OCI-LY3 (cell line): ENCODE measurements at regions not wholly inside any gene's neighbourhood (a gene's known extent, or its start where the extent isn't known, plus 50 kb on each side); places are given as distances from the start of the nearest gene placed in this dataset.

Source experiments
- H2AFZ ChIP-seq: fragments of 200-600, 300-600 bp; shearing (Covaris generic); 2 replicates; pipeline ENCODE4 v1.6.0; 2014; ENCODE audit warnings: antibody characterized with exemption, low read depth, low read length
- H3K27ac ChIP-seq: fragments of 200-600, 300-600 bp; sonication (generic); 2 replicates; pipeline ENCODE4 v1.5.1; 2014; ENCODE audit warnings: mild to moderate bottlenecking, low read length, moderate library complexity, mixed read lengths
- H3K27me3 ChIP-seq: fragments of 200-600, 300-600 bp; sonication (generic); 2 replicates; pipeline ENCODE4 v1.6.1; 2014; ENCODE audit warnings: low read depth, low read length, mixed read lengths
- H3K36me3 ChIP-seq: fragments of 200-600, 300-600 bp; sonication (generic); replicated peaks from 2 replicates; pipeline ENCODE3; 2014; ENCODE audit warnings: low read depth, low read length, mixed read lengths
- H3K4me1 ChIP-seq: fragments of 300-600, 200-600 bp; sonication (generic); 2 replicates; pipeline ENCODE4 v1.6.1; 2014; ENCODE audit warnings: low read length, mixed read lengths
- H3K4me2 ChIP-seq: fragments of 200-600, 300-600 bp; sonication (generic); 2 replicates; pipeline ENCODE4 v1.6.1; 2014; ENCODE audit warnings: low read length, mixed read lengths
- H3K4me3 ChIP-seq: fragments of 300-600, 200-600 bp; sonication (generic); 2 replicates; pipeline ENCODE4 v1.5.1; 2014; ENCODE audit warnings: antibody characterized with exemption, mild to moderate bottlenecking, low read length, moderate library complexity
- H3K79me2 ChIP-seq: fragments of 300-600, 200-600 bp; shearing (Covaris generic); 2 replicates; pipeline ENCODE4 v1.6.1; 2014; ENCODE audit warnings: mild to moderate bottlenecking, low read length, mixed read lengths
- H3K9ac ChIP-seq: fragments of 300-600, 200-600 bp; shearing (Covaris generic); 2 replicates; pipeline ENCODE4 v1.6.0; 2014; ENCODE audit warnings: mild to moderate bottlenecking, low read length, moderate library complexity
- H3K9me3 ChIP-seq: fragments of 200-600, 300-600 bp; shearing (Covaris generic); 2 replicates; pipeline ENCODE4 v1.6.1; 2014; ENCODE audit warnings: low read length, mixed read lengths; ENCODE audit not compliant: insufficient read depth
- H4K20me1 ChIP-seq: fragments of 200-600, 300-600 bp; sonication (generic); 2 replicates; pipeline ENCODE4 v1.6.1; 2016; ENCODE audit warnings: low read length, mixed read lengths; ENCODE audit not compliant: insufficient read depth
- EZH2phosphoT487 ChIP-seq: fragments of 200-600 bp; shearing (Covaris generic); IDR thresholded peaks from 2 replicates; pipeline ENCODE4 v1.6.1; 2018; ENCODE audit warnings: antibody characterized with exemption, mixed run types, low read depth
- TF ChIP-seq, protein P1 (sequence below): fragments of 200-600, 300-600 bp; sonication (generic); IDR thresholded peaks from 2 replicates; pipeline ENCODE4 v1.5.1; 2014; ENCODE audit warnings: antibody characterized with exemption, low read length, low read depth

DNA sequence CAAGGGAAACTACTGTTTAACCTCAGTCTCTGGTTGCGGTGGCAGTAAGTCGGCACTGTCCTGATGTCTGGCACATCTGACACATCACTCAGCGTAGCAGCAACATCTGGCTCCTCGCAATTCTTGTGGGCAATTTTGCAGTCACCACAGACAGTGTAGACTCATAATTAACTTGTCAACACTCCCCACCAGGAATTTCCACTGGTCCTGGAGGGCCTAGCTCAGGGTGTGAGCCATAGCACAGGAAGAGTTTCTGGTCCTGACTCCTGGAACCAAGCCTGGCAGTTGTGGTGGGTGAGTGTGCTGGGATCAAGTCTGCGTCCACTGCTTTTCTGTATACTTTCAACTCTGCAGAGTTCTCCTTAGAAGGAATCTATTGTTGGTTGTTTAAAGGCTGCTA is 209.7 kb downstream of the SNX19 start:
- no peak for TF ChIP-seq EZH2phosphoT487
- TF ChIP-seq, protein P1, sequence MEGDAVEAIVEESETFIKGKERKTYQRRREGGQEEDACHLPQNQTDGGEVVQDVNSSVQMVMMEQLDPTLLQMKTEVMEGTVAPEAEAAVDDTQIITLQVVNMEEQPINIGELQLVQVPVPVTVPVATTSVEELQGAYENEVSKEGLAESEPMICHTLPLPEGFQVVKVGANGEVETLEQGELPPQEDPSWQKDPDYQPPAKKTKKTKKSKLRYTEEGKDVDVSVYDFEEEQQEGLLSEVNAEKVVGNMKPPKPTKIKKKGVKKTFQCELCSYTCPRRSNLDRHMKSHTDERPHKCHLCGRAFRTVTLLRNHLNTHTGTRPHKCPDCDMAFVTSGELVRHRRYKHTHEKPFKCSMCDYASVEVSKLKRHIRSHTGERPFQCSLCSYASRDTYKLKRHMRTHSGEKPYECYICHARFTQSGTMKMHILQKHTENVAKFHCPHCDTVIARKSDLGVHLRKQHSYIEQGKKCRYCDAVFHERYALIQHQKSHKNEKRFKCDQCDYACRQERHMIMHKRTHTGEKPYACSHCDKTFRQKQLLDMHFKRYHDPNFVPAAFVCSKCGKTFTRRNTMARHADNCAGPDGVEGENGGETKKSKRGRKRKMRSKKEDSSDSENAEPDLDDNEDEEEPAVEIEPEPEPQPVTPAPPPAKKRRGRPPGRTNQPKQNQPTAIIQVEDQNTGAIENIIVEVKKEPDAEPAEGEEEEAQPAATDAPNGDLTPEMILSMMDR, result no peak
- H3K9me3 ChIP-seq, result no peaks in the 10 kb centered on the region

DNA sequence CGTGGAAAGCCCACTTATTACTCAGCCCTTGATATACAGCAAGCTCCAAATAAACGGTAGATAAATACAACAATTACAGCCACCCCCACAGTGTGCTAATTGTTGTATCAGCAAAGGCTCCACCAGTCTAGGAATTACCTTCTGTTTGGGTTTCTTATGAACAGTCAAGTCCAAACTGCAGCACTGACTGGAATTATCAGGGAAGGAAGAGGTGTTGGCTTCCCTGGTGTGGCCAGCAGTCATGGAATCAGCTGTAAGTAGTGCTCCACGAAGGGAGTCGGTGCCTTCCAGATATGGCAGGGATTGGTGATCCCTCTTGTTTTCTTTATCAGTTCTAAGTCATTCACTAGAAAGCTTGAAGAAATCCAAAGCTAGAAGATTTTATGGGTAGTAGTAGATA is 209.1 kb downstream of the SNX19 start:
- TF ChIP-seq, protein P1, result no peak
- no peak for TF ChIP-seq EZH2phosphoT487
- H3K4me2 ChIP-seq, result no peak overlapping the region
- no peaks in the 10 kb centered on the region for H3K4me1 ChIP-seq

More for the DNA sequence above, 209.7 kb downstream of the SNX19 start:
- no peaks in the 10 kb centered on the region for H3K79me2 ChIP-seq
- H3K4me1 ChIP-seq, result no peaks in the 10 kb centered on the region
- no peaks in the 10 kb centered on the region for H3K36me3 ChIP-seq
- H3K27ac ChIP-seq, result no peak overlapping the region
- H2AFZ ChIP-seq, result no peak overlapping the region
- peaks cover 32% of the 10 kb centered on the region for H3K27me3 ChIP-seq
- no peak overlapping the region for H3K4me2 ChIP-seq
- no peak overlapping the region for H3K9ac ChIP-seq
- H4K20me1 ChIP-seq, result no peaks in the 10 kb centered on the region
- H3K4me3 ChIP-seq, result no peak overlapping the region

DNA sequence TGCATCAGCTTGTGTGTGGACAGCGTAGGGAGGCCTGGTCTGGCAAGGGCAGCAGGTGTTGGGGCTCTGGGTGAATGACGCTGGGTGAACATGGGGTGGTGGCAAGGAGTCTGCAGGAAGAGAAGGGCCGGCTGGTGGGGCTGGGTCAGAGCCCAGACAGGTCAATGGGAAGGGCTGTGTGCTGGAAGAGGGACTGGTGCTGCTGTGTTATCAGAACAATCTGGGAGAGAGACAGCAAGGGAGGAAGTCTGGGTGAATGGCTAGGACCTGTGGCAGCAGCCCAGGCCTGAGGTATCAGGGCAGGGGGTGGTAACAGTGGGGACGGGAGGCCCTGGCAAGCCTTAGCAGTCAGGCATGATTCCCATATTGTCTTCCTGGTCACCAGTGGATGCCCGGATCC is 206.7 kb downstream of the SNX19 start:
- TF ChIP-seq, protein P1, result no peak
- TF ChIP-seq EZH2phosphoT487, result no peak
- Histone ChIP-seq H3K4me1 (no peaks in the 10 kb centered on the region), H2AFZ (no peak overlapping the region), H4K20me1 (no peaks in the 10 kb centered on the region), H3K9ac (no peak overlapping the region), H3K9me3 (no peaks in the 10 kb centered on the region), H3K4me2 (no peak overlapping the region), H3K79me2 (no peaks in the 10 kb centered on the region), H3K4me3 (no peak overlapping the region), H3K36me3 (no peaks in the 10 kb centered on the region), H3K27me3 (peaks cover 43% of the 10 kb centered on the region), H3K27ac (no peak overlapping the region)

More for the DNA sequence above, 209.1 kb downstream of the SNX19 start:
- H3K9ac ChIP-seq, result no peak overlapping the region
- no peaks in the 10 kb centered on the region for H4K20me1 ChIP-seq
- no peak overlapping the region for H3K4me3 ChIP-seq
- no peaks in the 10 kb centered on the region for H3K79me2 ChIP-seq
- H3K27ac ChIP-seq, result no peak overlapping the region
- H3K27me3 ChIP-seq, result peaks cover 32% of the 10 kb centered on the region
- H3K36me3 ChIP-seq, result no peaks in the 10 kb centered on the region
- H3K9me3 ChIP-seq, result no peaks in the 10 kb centered on the region
- no peak overlapping the region for H2AFZ ChIP-seq

DNA sequence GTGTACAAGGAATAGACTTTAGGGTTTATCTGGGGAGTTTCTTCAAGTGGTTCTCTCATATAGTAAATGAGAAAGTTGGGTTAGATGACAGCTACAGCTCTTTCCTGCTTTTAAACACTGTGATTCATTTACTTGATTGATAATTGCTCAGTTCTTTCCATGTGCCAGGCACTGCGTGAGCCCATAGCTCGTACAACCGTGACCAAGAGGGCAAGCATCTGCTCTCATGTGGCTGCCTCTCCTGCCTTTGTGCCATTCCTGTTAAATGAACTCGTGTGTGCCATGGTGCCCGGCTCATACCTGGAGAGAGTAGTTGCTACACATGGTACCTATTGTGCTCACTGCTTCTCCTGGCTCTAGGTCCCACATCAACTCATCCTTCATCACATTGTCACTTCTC is 206.3 kb downstream of the SNX19 start:
- no peaks in the 10 kb centered on the region for H4K20me1 ChIP-seq
- H3K4me1 ChIP-seq, result no peaks in the 10 kb centered on the region
- no peaks in the 10 kb centered on the region for H3K79me2 ChIP-seq
- peaks cover 46% of the 10 kb centered on the region for H3K27me3 ChIP-seq
- no peak overlapping the region for H3K4me2 ChIP-seq
- no peak overlapping the region for H3K27ac ChIP-seq
- TF ChIP-seq, protein P1, result no peak
- no peak for TF ChIP-seq EZH2phosphoT487
- no peaks in the 10 kb centered on the region for H3K9me3 ChIP-seq
- no peak overlapping the region for H2AFZ ChIP-seq
- no peak overlapping the region for H3K9ac ChIP-seq
- no peaks in the 10 kb centered on the region for H3K36me3 ChIP-seq
- H3K4me3 ChIP-seq, result no peak overlapping the region
